Progenitor cell of endocrine pancreas (in vitro differentiated cells): ENCODE measurements at regions not wholly inside any gene's neighbourhood (a gene's known extent, or its start where the extent isn't known, plus 50 kb on each side); places are given as distances from the start of the nearest gene placed in this dataset.

Experiments
- DNase-seq: peaks from one replicate; pipeline ENCODE4 v3.0.0; 2021; ENCODE audit warnings: low spot score; ENCODE audit not compliant: unreplicated experiment
- H3K27ac Mint-ChIP-seq: 2 replicates; pipeline ENCODE4 v1.8.0; 2021; ENCODE audit warnings: mild to moderate bottlenecking, moderate library complexity, mixed read lengths
- H3K27me3 Mint-ChIP-seq: 2 replicates; pipeline ENCODE4 v1.8.0; 2021; ENCODE audit warnings: mixed read lengths
- H3K36me3 Mint-ChIP-seq: 2 replicates; pipeline ENCODE4 v1.8.0; 2022; ENCODE audit warnings: mixed read lengths; ENCODE audit not compliant: insufficient read depth
- H3K4me1 Mint-ChIP-seq: 2 replicates; pipeline ENCODE4 v1.8.0; 2021; ENCODE audit warnings: low read depth, mixed read lengths
- H3K4me3 Mint-ChIP-seq: 2 replicates; pipeline ENCODE4 v1.8.0; 2021; ENCODE audit warnings: low read depth, mild to moderate bottlenecking, moderate library complexity, mixed read lengths
- H3K9me3 Mint-ChIP-seq: 2 replicates; pipeline ENCODE4 v1.8.0; 2021; ENCODE audit warnings: low read depth, mixed read lengths
- TF ChIP-seq, protein P1 (sequence below): fragments of 200-600 bp; sonication (generic); IDR thresholded peaks from one replicate; pipeline ENCODE4 v1.5.0; 2021; ENCODE audit warnings: antibody characterized with exemption, mild to moderate bottlenecking; ENCODE audit not compliant: unreplicated experiment

DNA sequence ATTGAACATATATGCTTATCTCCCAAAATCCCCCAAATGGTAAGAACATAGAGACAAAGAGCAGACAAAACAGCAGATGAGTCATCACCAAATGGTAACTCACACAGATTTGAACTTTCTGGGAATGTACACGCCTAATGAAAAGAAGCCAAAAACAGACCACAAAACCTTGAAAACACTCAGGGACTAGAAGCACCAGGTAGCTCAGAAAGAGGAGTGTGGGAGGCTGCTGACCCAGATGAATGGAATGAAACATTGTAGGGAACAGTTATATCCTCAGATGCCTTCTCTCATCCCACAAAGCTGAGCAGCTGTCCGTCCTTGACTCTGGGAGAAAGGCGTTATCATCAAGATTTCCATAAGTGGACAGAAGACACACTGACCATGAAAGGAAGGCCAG, 307.0 kb upstream of the USP25 start:
- no peaks in the 10 kb centered on the region for H3K9me3 Mint-ChIP-seq
- H3K4me1 Mint-ChIP-seq = peaks cover 5% of the 10 kb centered on the region
- no peak overlapping the region for H3K27ac Mint-ChIP-seq
- H3K27me3 Mint-ChIP-seq = peaks cover 23% of the 10 kb centered on the region
- H3K4me3 Mint-ChIP-seq = no peak overlapping the region
- DNase-seq = no peak
- TF ChIP-seq, protein P1, sequence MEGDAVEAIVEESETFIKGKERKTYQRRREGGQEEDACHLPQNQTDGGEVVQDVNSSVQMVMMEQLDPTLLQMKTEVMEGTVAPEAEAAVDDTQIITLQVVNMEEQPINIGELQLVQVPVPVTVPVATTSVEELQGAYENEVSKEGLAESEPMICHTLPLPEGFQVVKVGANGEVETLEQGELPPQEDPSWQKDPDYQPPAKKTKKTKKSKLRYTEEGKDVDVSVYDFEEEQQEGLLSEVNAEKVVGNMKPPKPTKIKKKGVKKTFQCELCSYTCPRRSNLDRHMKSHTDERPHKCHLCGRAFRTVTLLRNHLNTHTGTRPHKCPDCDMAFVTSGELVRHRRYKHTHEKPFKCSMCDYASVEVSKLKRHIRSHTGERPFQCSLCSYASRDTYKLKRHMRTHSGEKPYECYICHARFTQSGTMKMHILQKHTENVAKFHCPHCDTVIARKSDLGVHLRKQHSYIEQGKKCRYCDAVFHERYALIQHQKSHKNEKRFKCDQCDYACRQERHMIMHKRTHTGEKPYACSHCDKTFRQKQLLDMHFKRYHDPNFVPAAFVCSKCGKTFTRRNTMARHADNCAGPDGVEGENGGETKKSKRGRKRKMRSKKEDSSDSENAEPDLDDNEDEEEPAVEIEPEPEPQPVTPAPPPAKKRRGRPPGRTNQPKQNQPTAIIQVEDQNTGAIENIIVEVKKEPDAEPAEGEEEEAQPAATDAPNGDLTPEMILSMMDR = no peak
- no peaks in the 10 kb centered on the region for H3K36me3 Mint-ChIP-seq

- Mint-ChIP-seq H3K27me3 (peaks cover 20% of the 10 kb centered on the region), H3K36me3 (no peaks in the 10 kb centered on the region), H3K9me3 (no peaks in the 10 kb centered on the region), H3K27ac (no peak overlapping the region), H3K4me1 (peaks cover 5% of the 10 kb centered on the region), H3K4me3 (no peak overlapping the region)
- TF ChIP-seq, protein P1 = no peak
- no peak for DNase-seq
Measured at GRCh38 chr21:15423676-15424445, 305.9 kb upstream of the USP25 start.

GRCh38 chr21:15425049-15425448, 304.7 kb upstream of the USP25 start:
- TF ChIP-seq, protein P1 = no peak
- H3K27ac Mint-ChIP-seq = no peak overlapping the region
- no peak for DNase-seq
- H3K4me3 Mint-ChIP-seq = no peak overlapping the region
- H3K36me3 Mint-ChIP-seq = no peaks in the 10 kb centered on the region
- peaks cover 16% of the 10 kb centered on the region for H3K27me3 Mint-ChIP-seq
- H3K4me1 Mint-ChIP-seq = peaks cover 5% of the 10 kb centered on the region
- H3K9me3 Mint-ChIP-seq = no peaks in the 10 kb centered on the region

DNA sequence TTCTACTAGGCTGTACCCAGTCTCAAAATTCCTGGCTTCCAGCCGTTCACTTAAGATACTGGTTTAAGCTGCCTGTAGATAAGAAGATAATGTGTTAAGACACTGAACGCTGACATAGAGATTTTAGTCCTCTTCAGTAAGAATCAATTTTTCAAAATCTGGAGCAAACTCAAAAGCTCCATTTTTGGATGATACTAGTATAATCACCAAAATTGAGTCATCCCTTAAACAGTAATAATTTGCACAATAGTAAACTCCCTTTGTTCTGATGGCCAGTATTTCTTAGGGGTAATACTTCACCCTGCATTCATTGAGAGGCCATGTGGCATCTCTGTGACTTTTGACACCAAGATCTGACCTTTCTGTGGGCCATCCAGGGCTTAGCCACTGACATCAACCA, 299.8 kb upstream of the USP25 start:
- no peak for DNase-seq
- peaks cover 9% of the 10 kb centered on the region for H3K9me3 Mint-ChIP-seq
- no peak overlapping the region for H3K4me3 Mint-ChIP-seq
- peaks cover 8% of the 10 kb centered on the region for H3K4me1 Mint-ChIP-seq
- TF ChIP-seq, protein P1 = no peak
- H3K36me3 Mint-ChIP-seq = no peaks in the 10 kb centered on the region
- H3K27ac Mint-ChIP-seq = no peak overlapping the region
- peaks cover 3% of the 10 kb centered on the region for H3K27me3 Mint-ChIP-seq

GRCh38 chr21:15430577-15430976, 299.2 kb upstream of the USP25 start:
- TF ChIP-seq, protein P1 = no peak
- Mint-ChIP-seq H3K4me3 (no peak overlapping the region), H3K36me3 (no peaks in the 10 kb centered on the region)

More at GRCh38 chr21:15430577-15430976, 299.2 kb upstream of the USP25 start:
- Mint-ChIP-seq H3K4me1 (peaks cover 8% of the 10 kb centered on the region), H3K27ac (no peak overlapping the region), H3K27me3 (no peaks in the 10 kb centered on the region), H3K9me3 (peaks cover 9% of the 10 kb centered on the region)
- no peak for DNase-seq
